Breast epithelium (tissue), 3 donors: ENCODE measurements at regions not wholly inside any gene's neighbourhood (a gene's known extent, or its start where the extent isn't known, plus 50 kb on each side); places are given as distances from the start of the nearest gene placed in this dataset.

Experiments used
- CTCF ChIP-seq, 3 donors: fragments of 450-650 bp; IDR thresholded peaks; one replicate each; pipeline ENCODE4 v1.5.1; 2016 to 2017; ENCODE audit warnings: antibody characterized with exemption in 3 of 3, mild to moderate bottlenecking in 3 of 3, moderate library complexity in 3 of 3
- POLR2A ChIP-seq: fragments of 450-650 bp; IDR thresholded peaks from one replicate; pipeline ENCODE4 v1.6.1; 2016; ENCODE audit warnings: antibody characterized with exemption, mild to moderate bottlenecking, moderate library complexity

- TF ChIP-seq CTCF (IDR thresholded peaks at IDR 0.05) (no peak), POLR2A (no peak)
Observed at GRCh38 chr7:7122033-7122478, 60.3 kb upstream of the C1GALT1 start.
